Coronary artery (tissue), 2 donors: ENCODE measurements at regions not wholly inside any gene's neighbourhood (a gene's known extent, or its start where the extent isn't known, plus 50 kb on each side); places are given as distances from the start of the nearest gene placed in this dataset.
"Not testable (repeated sequence)": the region's sequence is repeated elsewhere in the genome, so short reads cannot be mapped to it uniquely, and the experiment has no call there.

Source experiments
- DNase-seq: peaks from one replicate; pipeline ENCODE4 v3.0.0-alpha.2; 2017; ENCODE audit warnings: low spot score
- H3K27ac ChIP-seq, 2 donors: fragments of 200-600 bp; sonication (generic); one replicate each; pipeline ENCODE4 v1.5.1; 2016 to 2019
- H3K4me3 ChIP-seq: fragments of 200-600 bp; sonication (generic); 2 replicates; pipeline ENCODE4 v1.5.1; 2016; ENCODE audit warnings: mild to moderate bottlenecking, moderate library complexity
- CTCF ChIP-seq: fragments of 200-600 bp; sonication (generic); IDR thresholded peaks from one replicate; pipeline ENCODE4 v1.5.1; 2019; ENCODE audit warnings: antibody characterized with exemption

GRCh38 chr14:25699981-25700380 is 650.0 kb upstream of the STXBP6 start:
- H3K4me3 ChIP-seq = no peak overlapping the region
- TF ChIP-seq CTCF = no peak
- DNase-seq = no peak
- no peak overlapping the region for H3K27ac ChIP-seq

- DNase-seq = no peak
- Histone ChIP-seq H3K27ac (no peak overlapping the region), H3K4me3 (no peak overlapping the region)
- no peak for TF ChIP-seq CTCF
These were observed 648.2 kb upstream of the STXBP6 start for GRCh38 chr14:25698111-25698510.

GRCh38 chr14:25696176-25696575 is 646.2 kb upstream of the STXBP6 start:
- DNase-seq = no peak

GRCh38 chr14:25685004-25685403 is 635.1 kb upstream of the STXBP6 start:
- TF ChIP-seq CTCF = no peak
- Histone ChIP-seq H3K4me3 (no peak overlapping the region), H3K27ac (no peak overlapping the region)
- DNase-seq = no peak

More at GRCh38 chr14:25696176-25696575, 646.2 kb upstream of the STXBP6 start:
- H3K4me3 ChIP-seq = no peak overlapping the region
- no peak overlapping the region for H3K27ac ChIP-seq
- TF ChIP-seq CTCF = no peak

- no peak overlapping the region for H3K27ac ChIP-seq
- no peak for DNase-seq
- no peak for TF ChIP-seq CTCF
- H3K4me3 ChIP-seq = no peak overlapping the region
These were observed 631.0 kb upstream of the STXBP6 start for GRCh38 chr14:25680934-25681333.

GRCh38 chr14:25680511-25680910 is 630.6 kb upstream of the STXBP6 start:
- not testable (repeated sequence) for DNase-seq, H3K27ac ChIP-seq, H3K4me3 ChIP-seq

- no peak overlapping the region for H3K27ac ChIP-seq
- H3K4me3 ChIP-seq = no peak overlapping the region
- no peak for TF ChIP-seq CTCF
- DNase-seq = no peak
These were observed 627.2 kb upstream of the STXBP6 start for GRCh38 chr14:25677111-25677510.

GRCh38 chr14:25667387-25667786 is 617.4 kb upstream of the STXBP6 start:
- no peak for TF ChIP-seq CTCF
- Histone ChIP-seq H3K4me3 (no peak overlapping the region), H3K27ac (no peak overlapping the region)
- DNase-seq = no peak
